Ovary (tissue), 3 donors: ENCODE measurements at regions not wholly inside any gene's neighbourhood (a gene's known extent, or its start where the extent isn't known, plus 50 kb on each side); places are given as distances from the start of the nearest gene placed in this dataset.

Source experiments
- EP300 ChIP-seq: sonication (generic); formaldehyde crosslinking; IDR thresholded peaks from one replicate; pipeline ENCODE4 v1.6.1; 2017; ENCODE audit warnings: antibody characterized with exemption
- POLR2A ChIP-seq: fragments of 450-650 bp; IDR thresholded peaks from one replicate; pipeline ENCODE4 v1.6.1; 2017; ENCODE audit warnings: antibody characterized with exemption, mild to moderate bottlenecking, moderate library complexity
- TF ChIP-seq, protein P1 (sequence below), 3 donors: fragments of 450-650 bp in 2 of 3; fragments of 200-600 bp in 1 of 3; IDR thresholded peaks; one replicate each; pipeline versions ENCODE4 v1.5.1 to v1.8.0; 2016 to 2022; ENCODE audit warnings: antibody characterized with exemption in 3 of 3, mild to moderate bottlenecking in 1 of 3
- donor health status: DM: no; HTN: no; CAD: no.

DNA sequence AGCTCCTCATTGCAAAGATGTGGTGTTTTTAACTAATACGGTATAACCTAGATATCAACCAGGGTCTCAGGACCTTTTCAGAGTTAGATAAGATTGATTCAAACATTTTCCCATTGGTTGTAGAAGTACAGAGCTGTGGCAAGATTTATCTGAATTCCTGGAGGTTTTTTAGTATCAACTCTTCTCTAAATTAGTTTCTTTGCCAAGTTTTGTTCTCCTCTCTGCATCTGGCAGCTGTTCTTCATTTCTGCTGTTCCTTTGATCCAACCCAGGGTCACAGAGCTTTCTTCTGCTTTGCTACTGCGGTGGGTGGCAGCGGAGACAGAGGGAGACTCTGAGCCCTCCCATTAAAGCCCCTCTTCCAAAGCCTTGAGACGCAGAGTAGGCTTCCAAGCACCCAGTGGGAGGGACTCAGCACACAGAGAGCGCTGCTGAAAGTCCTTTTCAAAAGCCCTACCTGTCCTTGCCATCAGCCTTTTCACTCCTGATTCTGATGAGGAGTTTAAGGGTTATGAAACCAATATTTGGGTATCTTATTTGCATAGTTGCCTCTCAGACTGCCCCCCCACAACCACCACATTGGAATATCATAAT lies 146.3 kb upstream of the EEPD1 start:
- TF ChIP-seq POLR2A (no peak), EP300 (no peak)
- TF ChIP-seq, protein P1, sequence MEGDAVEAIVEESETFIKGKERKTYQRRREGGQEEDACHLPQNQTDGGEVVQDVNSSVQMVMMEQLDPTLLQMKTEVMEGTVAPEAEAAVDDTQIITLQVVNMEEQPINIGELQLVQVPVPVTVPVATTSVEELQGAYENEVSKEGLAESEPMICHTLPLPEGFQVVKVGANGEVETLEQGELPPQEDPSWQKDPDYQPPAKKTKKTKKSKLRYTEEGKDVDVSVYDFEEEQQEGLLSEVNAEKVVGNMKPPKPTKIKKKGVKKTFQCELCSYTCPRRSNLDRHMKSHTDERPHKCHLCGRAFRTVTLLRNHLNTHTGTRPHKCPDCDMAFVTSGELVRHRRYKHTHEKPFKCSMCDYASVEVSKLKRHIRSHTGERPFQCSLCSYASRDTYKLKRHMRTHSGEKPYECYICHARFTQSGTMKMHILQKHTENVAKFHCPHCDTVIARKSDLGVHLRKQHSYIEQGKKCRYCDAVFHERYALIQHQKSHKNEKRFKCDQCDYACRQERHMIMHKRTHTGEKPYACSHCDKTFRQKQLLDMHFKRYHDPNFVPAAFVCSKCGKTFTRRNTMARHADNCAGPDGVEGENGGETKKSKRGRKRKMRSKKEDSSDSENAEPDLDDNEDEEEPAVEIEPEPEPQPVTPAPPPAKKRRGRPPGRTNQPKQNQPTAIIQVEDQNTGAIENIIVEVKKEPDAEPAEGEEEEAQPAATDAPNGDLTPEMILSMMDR (IDR thresholded peaks at IDR 0.05), result no peak
